WI38 (cell line): ENCODE measurements at regions not wholly inside any gene's neighbourhood (a gene's known extent, or its start where the extent isn't known, plus 50 kb on each side); places are given as distances from the start of the nearest gene placed in this dataset.

ENCODE experiments used
- H3K4me3 ChIP-seq: 2 replicates; pipeline ENCODE4 v1.5.1; 2011; ENCODE audit warnings: low read depth, mild to moderate bottlenecking, control low read depth, low read length
- CTCF ChIP-seq: IDR thresholded peaks from 2 replicates; pipeline ENCODE4 v1.5.1; 2012; ENCODE audit warnings: low read depth, mild to moderate bottlenecking, control low read depth, low read length

GRCh38 chr2:176662753-176663152, 393.5 kb downstream of the MTX2 start:
- H3K4me3 ChIP-seq, result no peak overlapping the region
- no peak for TF ChIP-seq CTCF

GRCh38 chr2:176664478-176664877, 395.2 kb downstream of the MTX2 start:
- TF ChIP-seq CTCF, result no peak
- H3K4me3 ChIP-seq, result no peak overlapping the region

GRCh38 chr2:176665086-176665485, 395.8 kb downstream of the MTX2 start:
- H3K4me3 ChIP-seq, result no peak overlapping the region
- no peak for TF ChIP-seq CTCF

GRCh38 chr2:176668912-176669311, 399.7 kb downstream of the MTX2 start:
- H3K4me3 ChIP-seq, result no peak overlapping the region
- TF ChIP-seq CTCF, result no peak

GRCh38 chr2:176669398-176670174, 400.3 kb downstream of the MTX2 start:
- no peak for TF ChIP-seq CTCF
- H3K4me3 ChIP-seq, result no peak overlapping the region

GRCh38 chr2:176675271-176675949, 406.2 kb downstream of the MTX2 start:
- TF ChIP-seq CTCF, result no peak
- H3K4me3 ChIP-seq, result no peak overlapping the region

- no peak for TF ChIP-seq CTCF
- no peak overlapping the region for H3K4me3 ChIP-seq
These were observed 408.6 kb downstream of the MTX2 start for GRCh38 chr2:176677746-176678265.
